K562 (cell line): ENCODE measurements at regions not wholly inside any gene's neighbourhood (a gene's known extent, or its start where the extent isn't known, plus 50 kb on each side); places are given as distances from the start of the nearest gene placed in this dataset.

ENCODE experiments used
- CTCF ChIP-seq, 3 experiments: IDR thresholded peaks in 2 of 3; conservative IDR thresholded peaks in 1 of 3; 2 replicates each; pipeline ENCODE4 v1.5.1; 2011 to 2012; ENCODE audit warnings: low read length in 3 of 3, mild to moderate bottlenecking in 3 of 3, control low read depth in 2 of 3, improper control_type of control experiment in 1 of 3, inconsistent platforms in 1 of 3, low read depth in 1 of 3, mixed read lengths in 1 of 3, moderate library complexity in 1 of 3; ENCODE audit not compliant: insufficient read depth in 2 of 3
- HMG20B ChIP-seq: fragments of 250-450 bp; sonication (Bioruptor Pico); IDR thresholded peaks from 2 replicates; pipeline ENCODE4 v1.5.0; 2021; ENCODE audit warnings: mild to moderate bottlenecking

DNA sequence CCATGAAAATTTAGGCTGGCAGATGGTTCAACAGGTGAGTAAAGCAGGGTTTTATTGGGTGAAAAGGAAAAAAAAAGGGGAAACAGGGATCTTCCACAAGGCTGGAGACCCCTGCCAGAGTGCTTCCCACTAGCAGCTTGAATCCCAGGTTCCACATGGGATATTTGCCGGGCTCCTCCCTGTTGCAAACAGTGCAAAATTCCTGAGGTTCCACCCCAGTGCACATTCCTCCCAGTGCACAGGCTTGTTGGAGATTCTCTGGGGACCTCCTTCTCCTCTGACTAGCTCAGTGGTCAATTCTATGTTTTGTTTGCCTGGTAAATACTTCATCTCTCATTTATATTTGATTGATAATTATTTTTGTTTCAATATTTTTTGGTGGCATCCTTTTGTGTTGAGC is 66.4 kb upstream of the UGT2B15 start:
- TF ChIP-seq HMG20B (CRISPR knock-in tag) (no peak), CTCF (IDR thresholded peaks at IDR 0.05 in 2 of 3, conservative IDR thresholded peaks at IDR 0.05 in 1 of 3; ENCODE audit: insufficient read depth in 2 of 3, low read depth in 1 of 3, low read length in 3 of 3) (no peak)
